Vagina (tissue), 2 donors: ENCODE measurements at regions not wholly inside any gene's neighbourhood (a gene's known extent, or its start where the extent isn't known, plus 50 kb on each side); places are given as distances from the start of the nearest gene placed in this dataset.

Experiments used
- DNase-seq, 2 donors: peaks; one replicate each; pipeline ENCODE4 v3.0.0-alpha.2; 2017; ENCODE audit errors: extremely low spot score in 2 of 2
- H3K27ac ChIP-seq: fragments of 200-600 bp; sonication (generic); one replicate; pipeline ENCODE4 v1.5.1; 2019
- H3K27me3 ChIP-seq: fragments of 200-600 bp; sonication (generic); one replicate; pipeline ENCODE4 v1.5.1; 2019
- H3K36me3 ChIP-seq, 2 donors: fragments of 200-600 bp; sonication (generic); one replicate each; pipeline ENCODE4 v1.5.1; 2017 to 2019
- H3K4me1 ChIP-seq: fragments of 200-600 bp; sonication (generic); one replicate; pipeline ENCODE4 v1.5.1; 2019
- H3K4me3 ChIP-seq, 2 donors: fragments of 200-600 bp; sonication (generic); 1 replicate in 1 of 2; 2 replicates in 1 of 2; pipeline ENCODE4 v1.5.1; 2016 to 2019
- H3K9me3 ChIP-seq: fragments of 200-600 bp; sonication (generic); one replicate; pipeline ENCODE4 v1.5.1; 2019
- POLR2A ChIP-seq, 2 donors: fragments of 450-650 bp; IDR thresholded peaks; one replicate each; pipeline ENCODE4 v1.6.1; 2017; ENCODE audit warnings: antibody characterized with exemption in 2 of 2, mild to moderate bottlenecking in 2 of 2, moderate library complexity in 2 of 2
- POLR2AphosphoS5 ChIP-seq, 2 donors: sonication (generic); formaldehyde crosslinking; IDR thresholded peaks; one replicate each; pipeline ENCODE4 v1.9.0; 2017; ENCODE audit warnings: antibody characterized with exemption in 2 of 2, mild to moderate bottlenecking in 2 of 2, low read depth in 1 of 2; ENCODE audit not compliant: insufficient read depth in 1 of 2
- intact Hi-C: fragments of 100-400 bp; cut with DNase I; formaldehyde crosslinking; loops from one replicate; pipeline ENCODE4 v1.15.1; 2023
- TF ChIP-seq, protein P1 (sequence below), 3 experiments: fragments of 450-650 bp in 2 of 3; fragments of 200-600 bp in 1 of 3; sonication (generic) in 1 of 3; IDR thresholded peaks; one replicate each; pipeline ENCODE4 v1.5.1; 2017 to 2019; ENCODE audit warnings: antibody characterized with exemption in 3 of 3, mild to moderate bottlenecking in 2 of 3, moderate library complexity in 2 of 3

DNA sequence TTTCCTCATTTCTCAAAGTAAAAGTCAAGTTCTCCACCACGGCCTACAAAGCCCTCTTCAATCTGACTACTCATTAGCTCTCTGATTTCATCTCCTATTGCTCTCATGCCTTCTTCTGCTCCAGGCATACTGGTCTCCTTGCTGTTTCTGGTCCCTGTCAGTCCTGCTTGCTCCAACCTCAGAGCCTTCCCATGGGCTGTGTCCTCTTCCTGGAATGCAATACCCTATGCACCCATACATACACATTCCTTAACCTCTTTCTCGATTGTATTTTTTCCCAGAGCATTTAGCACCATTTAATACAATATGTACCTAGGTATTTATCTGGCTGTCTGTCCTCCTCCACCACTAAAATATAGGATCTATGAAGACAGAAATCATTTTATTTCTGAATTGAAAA, 385.2 kb downstream of the GASK1B start:
- no peaks in the 10 kb centered on the region for H3K36me3 ChIP-seq
- no peaks in the 10 kb centered on the region for H3K27me3 ChIP-seq
- no peaks in the 10 kb centered on the region for H3K4me1 ChIP-seq
- no peak overlapping the region for H3K4me3 ChIP-seq
- DNase-seq, result no peak
- no peak overlapping the region for H3K27ac ChIP-seq
- H3K9me3 ChIP-seq, result no peaks in the 10 kb centered on the region
- intact Hi-C loops, result no loop called here
- TF ChIP-seq, protein P1, sequence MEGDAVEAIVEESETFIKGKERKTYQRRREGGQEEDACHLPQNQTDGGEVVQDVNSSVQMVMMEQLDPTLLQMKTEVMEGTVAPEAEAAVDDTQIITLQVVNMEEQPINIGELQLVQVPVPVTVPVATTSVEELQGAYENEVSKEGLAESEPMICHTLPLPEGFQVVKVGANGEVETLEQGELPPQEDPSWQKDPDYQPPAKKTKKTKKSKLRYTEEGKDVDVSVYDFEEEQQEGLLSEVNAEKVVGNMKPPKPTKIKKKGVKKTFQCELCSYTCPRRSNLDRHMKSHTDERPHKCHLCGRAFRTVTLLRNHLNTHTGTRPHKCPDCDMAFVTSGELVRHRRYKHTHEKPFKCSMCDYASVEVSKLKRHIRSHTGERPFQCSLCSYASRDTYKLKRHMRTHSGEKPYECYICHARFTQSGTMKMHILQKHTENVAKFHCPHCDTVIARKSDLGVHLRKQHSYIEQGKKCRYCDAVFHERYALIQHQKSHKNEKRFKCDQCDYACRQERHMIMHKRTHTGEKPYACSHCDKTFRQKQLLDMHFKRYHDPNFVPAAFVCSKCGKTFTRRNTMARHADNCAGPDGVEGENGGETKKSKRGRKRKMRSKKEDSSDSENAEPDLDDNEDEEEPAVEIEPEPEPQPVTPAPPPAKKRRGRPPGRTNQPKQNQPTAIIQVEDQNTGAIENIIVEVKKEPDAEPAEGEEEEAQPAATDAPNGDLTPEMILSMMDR (IDR thresholded peaks at IDR 0.05), result no peak
- no peak for TF ChIP-seq POLR2AphosphoS5 (IDR thresholded peaks at IDR 0.05; ENCODE audit: insufficient read depth in 1 of 2, low read depth in 1 of 2)
- no peak for TF ChIP-seq POLR2A (IDR thresholded peaks at IDR 0.05)

DNA sequence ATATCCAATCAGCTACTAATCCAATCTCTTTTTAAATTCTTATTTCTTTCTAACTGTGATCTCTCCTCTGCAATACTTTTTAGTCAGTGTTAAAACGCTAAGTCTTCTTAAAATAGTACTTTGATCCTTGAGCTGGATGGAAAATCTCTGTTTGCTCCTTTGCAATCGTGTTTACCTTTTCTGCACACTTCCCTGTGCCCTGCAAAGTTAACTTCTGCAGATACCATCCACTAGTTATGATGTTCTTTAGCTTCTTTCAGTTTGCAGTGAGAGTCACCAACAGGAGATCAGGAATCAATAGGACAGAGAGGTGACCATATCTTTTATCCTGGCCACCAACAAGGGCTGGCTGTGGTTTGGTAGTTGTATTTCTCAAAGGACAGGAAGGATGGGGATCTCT, 391.5 kb downstream of the GASK1B start:
- no peak for DNase-seq
- no peaks in the 10 kb centered on the region for H3K9me3 ChIP-seq
- intact Hi-C loops, result no loop called here
- H3K27me3 ChIP-seq, result no peaks in the 10 kb centered on the region
- no peak overlapping the region for H3K4me3 ChIP-seq
- no peaks in the 10 kb centered on the region for H3K36me3 ChIP-seq
- no peaks in the 10 kb centered on the region for H3K4me1 ChIP-seq
- no peak for TF ChIP-seq POLR2A (IDR thresholded peaks at IDR 0.05)
- TF ChIP-seq, protein P1 (IDR thresholded peaks at IDR 0.05), result no peak
- no peak for TF ChIP-seq POLR2AphosphoS5 (IDR thresholded peaks at IDR 0.05; ENCODE audit: insufficient read depth in 1 of 2, low read depth in 1 of 2)
- no peak overlapping the region for H3K27ac ChIP-seq

DNA sequence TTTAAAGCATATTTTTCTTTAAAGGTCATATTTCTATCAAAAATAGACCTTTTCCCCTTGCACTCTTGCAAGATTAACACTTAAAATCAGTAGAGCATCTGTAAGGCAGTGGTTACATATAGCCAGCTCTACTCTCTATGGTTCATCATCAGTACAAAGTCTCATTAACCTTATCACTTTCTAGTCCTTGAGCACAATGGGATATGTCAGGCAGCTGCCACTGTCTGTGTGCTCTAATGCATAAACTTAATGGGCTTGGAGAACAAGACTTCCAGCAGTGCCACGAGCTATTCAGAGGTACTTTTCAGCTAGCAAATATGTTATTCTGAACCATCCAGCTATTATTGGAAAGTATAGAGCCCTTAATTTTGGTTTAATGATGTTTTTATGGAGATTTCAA, 393.7 kb downstream of the GASK1B start:
- no peak for DNase-seq
- Histone ChIP-seq H3K27me3 (no peaks in the 10 kb centered on the region), H3K27ac (no peak overlapping the region), H3K9me3 (no peaks in the 10 kb centered on the region), H3K4me1 (no peaks in the 10 kb centered on the region), H3K36me3 (no peaks in the 10 kb centered on the region), H3K4me3 (no peak overlapping the region)
- intact Hi-C loops, result no loop called here
- TF ChIP-seq POLR2AphosphoS5 (IDR thresholded peaks at IDR 0.05; ENCODE audit: insufficient read depth in 1 of 2, low read depth in 1 of 2) (no peak), POLR2A (IDR thresholded peaks at IDR 0.05) (no peak)
- TF ChIP-seq, protein P1 (IDR thresholded peaks at IDR 0.05), result no peak

DNA sequence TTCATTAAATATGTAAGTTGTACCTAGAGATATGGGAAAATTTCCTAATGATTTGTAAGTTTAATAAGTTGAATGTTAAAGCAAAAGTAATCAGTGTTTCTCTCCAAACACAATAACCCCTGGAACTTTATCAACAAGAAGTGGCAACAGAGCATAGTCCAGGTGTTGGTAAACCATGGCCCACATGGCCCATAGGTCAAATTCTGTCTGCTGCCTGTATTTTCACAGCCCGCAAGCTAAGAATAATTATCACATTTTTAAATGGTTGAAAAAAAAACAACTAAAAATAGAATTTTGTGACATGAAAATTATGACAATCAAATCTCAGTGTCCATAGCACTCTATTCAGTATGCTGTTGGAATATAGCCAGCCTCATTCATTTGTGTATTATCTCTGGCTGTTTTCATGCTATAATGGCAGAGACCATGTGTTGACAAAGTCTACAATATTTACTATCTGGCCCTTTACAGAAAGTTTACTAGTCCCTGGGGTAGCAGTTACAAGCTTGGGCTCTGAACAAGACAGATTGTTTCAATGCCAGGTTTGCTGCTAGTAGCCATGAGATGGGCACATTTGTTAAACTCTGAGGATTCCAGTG, 395.8 kb downstream of the GASK1B start:
- intact Hi-C loops, result no loop called here
- H3K4me1 ChIP-seq, result no peaks in the 10 kb centered on the region
- TF ChIP-seq, protein P1 (IDR thresholded peaks at IDR 0.05), result no peak
- no peak for TF ChIP-seq POLR2A (IDR thresholded peaks at IDR 0.05)
- no peak for TF ChIP-seq POLR2AphosphoS5 (IDR thresholded peaks at IDR 0.05; ENCODE audit: insufficient read depth in 1 of 2, low read depth in 1 of 2)
- no peaks in the 10 kb centered on the region for H3K36me3 ChIP-seq
- no peaks in the 10 kb centered on the region for H3K9me3 ChIP-seq
- DNase-seq, result no peak
- no peaks in the 10 kb centered on the region for H3K27me3 ChIP-seq
- H3K4me3 ChIP-seq, result no peak overlapping the region
- no peak overlapping the region for H3K27ac ChIP-seq

DNA sequence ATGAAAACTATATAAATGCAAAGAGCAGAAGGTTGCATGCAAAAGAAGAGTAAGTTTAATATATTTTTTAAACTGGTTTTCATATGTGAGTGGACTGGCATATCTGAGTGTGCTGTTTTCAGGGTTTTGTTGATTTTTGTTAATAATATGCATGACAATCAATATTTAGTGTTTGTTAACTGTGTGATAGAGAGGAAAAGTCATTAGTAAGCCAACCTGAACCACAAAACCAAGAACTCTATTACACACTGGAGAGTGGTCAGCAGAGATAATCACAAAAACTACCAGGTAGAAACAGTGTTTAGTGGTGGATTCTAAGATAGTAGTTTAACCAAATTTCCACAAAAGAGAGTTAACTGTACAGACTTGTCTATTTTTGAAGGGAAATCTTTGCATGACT, 396.9 kb downstream of the GASK1B start:
- Histone ChIP-seq H3K4me3 (no peak overlapping the region), H3K27ac (no peak overlapping the region), H3K36me3 (no peaks in the 10 kb centered on the region), H3K9me3 (no peaks in the 10 kb centered on the region), H3K4me1 (no peaks in the 10 kb centered on the region), H3K27me3 (no peaks in the 10 kb centered on the region)
- TF ChIP-seq POLR2A (IDR thresholded peaks at IDR 0.05), result no peak
- TF ChIP-seq, protein P1 (IDR thresholded peaks at IDR 0.05), result no peak
- no peak for TF ChIP-seq POLR2AphosphoS5 (IDR thresholded peaks at IDR 0.05; ENCODE audit: insufficient read depth in 1 of 2, low read depth in 1 of 2)
- no peak for DNase-seq
- intact Hi-C loops, result no loop called here
